ENCODE measurements at regions not wholly inside any gene's neighbourhood (a gene's known extent, or its start where the extent isn't known, plus 50 kb on each side); places are given as distances from the start of the nearest gene placed in this dataset.

DNA sequence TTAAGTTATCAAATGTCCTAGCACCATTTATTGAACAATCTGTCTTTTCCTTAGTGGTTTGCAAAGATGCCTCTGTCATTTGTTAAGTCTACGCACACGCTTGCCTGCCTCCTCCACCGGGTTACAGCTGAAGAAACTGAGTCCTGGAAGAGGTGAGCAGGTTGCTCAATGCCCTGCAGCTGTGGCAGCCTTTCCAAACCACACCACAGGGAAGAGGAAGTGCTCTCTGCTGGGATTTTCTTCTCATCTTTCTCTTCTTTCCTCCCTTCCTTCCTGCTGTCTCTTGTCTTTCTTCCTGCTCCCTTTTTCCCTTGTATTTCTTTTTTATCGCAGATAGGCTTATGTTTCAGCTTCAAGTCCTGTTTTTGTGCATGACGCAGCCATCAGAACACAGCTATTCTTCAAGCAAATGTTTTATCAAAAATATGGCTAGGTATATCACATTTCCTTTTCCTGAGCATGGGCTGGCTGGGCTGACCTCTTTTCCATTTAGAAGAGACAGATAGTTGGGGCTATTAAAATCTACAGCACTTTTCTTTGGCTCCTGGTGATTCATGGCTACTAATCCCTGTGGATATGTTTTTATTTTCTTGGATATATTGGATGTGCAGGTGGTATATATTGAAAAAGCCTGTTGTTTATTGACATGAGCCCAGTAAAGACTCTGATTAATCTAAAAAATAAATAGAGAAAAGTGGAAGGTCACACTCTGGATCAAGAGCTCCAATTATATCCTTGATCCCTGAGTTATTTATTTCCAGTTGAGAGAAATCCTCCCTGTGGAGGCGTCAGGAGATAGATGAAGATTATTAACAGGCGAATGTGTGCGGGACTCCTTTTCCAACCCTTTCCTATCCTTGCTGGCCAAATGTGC is 214.6 kb downstream of the TSN start:
- no peak overlapping the region for H4K5ac ChIP-seq (ENCODE audit: insufficient read length, low read depth, low read length)
- H3K4me1 ChIP-seq (replicated peaks in 1 of 4; ENCODE audit: control insufficient read depth in 3 of 4, insufficient read depth in 4 of 4, low read length in 3 of 4), result 0 out of 7 replicates have a peak, but pooled peaks cover 0 to 1% (median 0%) of the 10 kb centered on the region in 4 experiments
- H2AFZ ChIP-seq (ENCODE audit: low read length), result peak overlapping the region; percentile 48; the same call in 1 of the 2 replicates
- H3K4me2 ChIP-seq (ENCODE audit: insufficient read depth in 1 of 2, low read depth in 2 of 2, low read length in 2 of 2), result no peak overlapping the region
- ChIA-PET CTCF (ENCODE audit: partially characterized antibody) (interaction anchor here (0.6 to 1.6 kb wide), 6 partner anchors 10 to 199 kb away, joined by 3 read pairs; no protein-coding TSS in a partner anchor), POLR2A (ENCODE audit: partially characterized antibody) (no interaction called here)
- H3K9ac ChIP-seq (replicated peaks in 1 of 4; ENCODE audit: extremely low read depth in 1 of 4, low read depth in 3 of 4, low read length in 3 of 4), result no peak overlapping the region
- H4K91ac ChIP-seq (replicated peaks; ENCODE audit: insufficient read length, low read length), result no peak overlapping the region
- FAIRE-seq, result no peak
- H3K23ac ChIP-seq (ENCODE audit: insufficient read length), result no peak overlapping the region
- H3K79me2 ChIP-seq (ENCODE audit: control insufficient read depth in 1 of 2, insufficient read depth in 2 of 2, low read length in 2 of 2), result no peaks in the 10 kb centered on the region
- H3K18ac ChIP-seq (ENCODE audit: extremely low read depth, low read length), result no peak overlapping the region
- no peak overlapping the region for H3K56ac ChIP-seq (replicated peaks; ENCODE audit: insufficient read length, low read depth, low read length)
- no peaks in the 10 kb centered on the region for H3K36me3 ChIP-seq (ENCODE audit: control insufficient read depth in 2 of 4, insufficient read depth in 4 of 4, low read length in 3 of 4)
- no peak overlapping the region for H2BK15ac ChIP-seq (ENCODE audit: low read length)
- H2BK20ac ChIP-seq (ENCODE audit: low read length), result no peak overlapping the region
- H3K14ac ChIP-seq (ENCODE audit: insufficient read length), result no peak overlapping the region
- no peak overlapping the region for H3K4me3 ChIP-seq (ENCODE audit: extremely low read depth in 1 of 4, insufficient read depth in 2 of 4, low read depth in 3 of 4, low read length in 4 of 4)
- H2BK12ac ChIP-seq (ENCODE audit: low read depth, low read length), result no peak overlapping the region
- H3K79me1 ChIP-seq (ENCODE audit: low read depth, low read length), result no peaks in the 10 kb centered on the region
- H2AK5ac ChIP-seq (ENCODE audit: low read depth, low read length), result no peak overlapping the region
- no peaks in the 10 kb centered on the region for H3K23me2 ChIP-seq (ENCODE audit: low read depth, low read length)
- no peak overlapping the region for H3K27ac ChIP-seq (ENCODE audit: low read depth, low read length)
- DNase-seq (ENCODE audit: low read depth in 1 of 2, low spot score in 2 of 2), result no peak
- no peak overlapping the region for H2BK5ac ChIP-seq (ENCODE audit: low read depth, low read length)
- H3K27me3 ChIP-seq (replicated peaks in 1 of 4; ENCODE audit: control insufficient read depth in 3 of 4, extremely low read depth in 1 of 4, insufficient read depth in 3 of 4, low read length in 3 of 4), result no peaks in the 10 kb centered on the region
- WGBS, 2 experiments (ENCODE audit: extremely low coverage in 1 of 2, insufficient coverage in 1 of 2, insufficient read length in 1 of 2, insufficient replicate concordance in 2 of 2, low coverage in 1 of 2, low lambda C conversion rate in 2 of 2, missing lambda C conversion rate in 1 of 2), result 82% methylated on average over 8 of the region's 8 CpGs; no CpG with 5 or more reads in 1 of the 2 experiments
- no peak overlapping the region for H2BK120ac ChIP-seq (replicated peaks; ENCODE audit: low read depth, low read length)
- no peak overlapping the region for H3K4ac ChIP-seq (replicated peaks; ENCODE audit: insufficient read length, low read depth, low read length)
- no peaks in the 10 kb centered on the region for H4K20me1 ChIP-seq (replicated peaks in 1 of 2; ENCODE audit: control insufficient read depth in 1 of 2, insufficient read depth in 2 of 2, low read length in 2 of 2)
- H3K9me3 ChIP-seq (ENCODE audit: insufficient read depth in 2 of 2, low read depth in 1 of 2, low read length in 1 of 2), result no peaks in the 10 kb centered on the region
- TF ChIP-seq MAFK (IDR thresholded peaks at IDR 0.05; ENCODE audit: low read depth, low read length) (no peak), GABPA (IDR thresholded peaks at IDR 0.05; ENCODE audit: borderline replicate concordance, insufficient read depth, low read length) (no peak), BCL11A (IDR thresholded peaks at IDR 0.05; ENCODE audit: low read depth in 2 of 2, low read length in 2 of 2) (no peak)
- no peak overlapping the region for H4K8ac ChIP-seq (ENCODE audit: extremely low read depth, insufficient read depth, low read length)
